GM12878 (cell line): ENCODE measurements at regions not wholly inside any gene's neighbourhood (a gene's known extent, or its start where the extent isn't known, plus 50 kb on each side); places are given as distances from the start of the nearest gene placed in this dataset.
A peak's percentile ranks its signal among the peaks of the same experiment; 100 is the strongest.

Experiments
- ATAC-seq: fragments of 200-7000 bp; cut with Tn5 transposase; 3 replicates; pipeline ENCODE4 v1.9.1; 2020; ENCODE audit warnings: mild to moderate bottlenecking, moderate library complexity
- BruUV-seq: library from RNA; stranded (reverse); fragments of 400-500 nt; replicated peaks from 2 replicates; lab custom pipeline; 2021; lab: Mats Ljungman, UMichigan
- CTCF ChIA-PET: fragments of 300-600 bp; sonication (Branson Sonifier 250); formaldehyde crosslinking; extraction: SDS; loops from one replicate; lab custom pipeline; 2021; ENCODE audit warnings: inconsistent platforms; lab: Yijun Ruan, JAX
- POLR2A ChIA-PET: fragments of 350-600 bp; formaldehyde crosslinking; extraction: SDS; loops from one replicate; lab custom pipeline; 2021; ENCODE audit warnings: inconsistent platforms; lab: Charles Lee
- RAD21 ChIA-PET: fragments of 300-600 bp; sonication (Branson Sonifier 250); formaldehyde crosslinking; loops from one replicate; lab custom pipeline; 2023; ENCODE audit warnings: antibody characterized with exemption; ENCODE audit not compliant: unreplicated experiment; lab: Charles Lee
- SMC1A ChIA-PET: fragments of 300-600 bp; sonication (Branson Sonifier 250); formaldehyde crosslinking; loops from one replicate; lab custom pipeline; 2023; ENCODE audit not compliant: unreplicated experiment, uncharacterized antibody; lab: Charles Lee
- DNase-seq: peaks from one replicate; pipeline ENCODE4 v3.0.0-alpha.2; 2011; ENCODE audit warnings: low read depth, low spot score
- FAIRE-seq: peaks from 3 replicates; lab custom pipeline; 2011; peaks lifted over from hg19 to GRCh38; lab: Jason Lieb, UNC
- H2AFZ ChIP-seq: 2 replicates; pipeline ENCODE4 v1.6.0; 2011; ENCODE audit warnings: low read depth, low read length, control low read depth; ENCODE audit not compliant: control insufficient read depth
- H3K27ac ChIP-seq: 2 replicates; pipeline ENCODE4 v1.5.1; 2011; ENCODE audit warnings: control low read depth; ENCODE audit not compliant: control insufficient read depth, insufficient read depth
- H3K27me3 ChIP-seq, 2 experiments: replicated peaks in 1 of 2; 2 replicates each; pipeline versions ENCODE4 v1.6.0 to v1.6.1; 2011; ENCODE audit warnings: low read length in 1 of 2; ENCODE audit not compliant: control insufficient read depth in 2 of 2, insufficient read depth in 2 of 2
- H3K36me3 ChIP-seq, 2 experiments: 2 replicates each; pipeline ENCODE4 v1.5.1; 2011; ENCODE audit warnings: low read length in 1 of 2; ENCODE audit not compliant: control insufficient read depth in 2 of 2, insufficient read depth in 2 of 2
- H3K4me1 ChIP-seq: 2 replicates; pipeline ENCODE4 v1.6.1; 2011; ENCODE audit warnings: mild to moderate bottlenecking, low read length, moderate library complexity, mixed read lengths; ENCODE audit not compliant: control insufficient read depth, insufficient read depth
- H3K4me2 ChIP-seq: 2 replicates; pipeline ENCODE4 v1.6.0; 2011; ENCODE audit warnings: control low read depth; ENCODE audit not compliant: control insufficient read depth, insufficient read depth
- H3K4me3 ChIP-seq: fragments of 200-600 bp; sonication (generic); 2 replicates; pipeline ENCODE4 v1.5.1; 2016
- H3K79me2 ChIP-seq: 2 replicates; pipeline ENCODE4 v1.6.0; 2011; ENCODE audit warnings: low read length; ENCODE audit not compliant: control insufficient read depth, insufficient read depth
- H3K9ac ChIP-seq: 2 replicates; pipeline ENCODE4 v1.8.0; 2011; ENCODE audit warnings: low read length, control low read depth, mixed read lengths; ENCODE audit not compliant: control insufficient read depth, insufficient read depth
- H3K9me3 ChIP-seq: replicated peaks from 3 replicates; pipeline ENCODE4 v1.5.1; 2011; ENCODE audit warnings: mild to moderate bottlenecking, low read length; ENCODE audit not compliant: control insufficient read depth, insufficient read depth
- H4K20me1 ChIP-seq: 2 replicates; pipeline ENCODE4 v1.6.0; 2011; ENCODE audit not compliant: control insufficient read depth, insufficient read depth
- BACH1 ChIP-seq: fragments of 450-650 bp; IDR thresholded peaks from 2 replicates; pipeline ENCODE4 v1.6.1; 2017; ENCODE audit warnings: mild to moderate bottlenecking, borderline replicate concordance
- BCL11A ChIP-seq: IDR thresholded peaks from 2 replicates; pipeline ENCODE4 v1.6.1; 2011; ENCODE audit warnings: low read depth, low read length
- EP300 ChIP-seq, 2 experiments: fragments of 150-350 bp in 1 of 2; IDR thresholded peaks; 2 replicates each; pipeline ENCODE4 v1.6.1; 2011 to 2012; ENCODE audit warnings: low read depth in 2 of 2, low read length in 2 of 2, borderline replicate concordance in 1 of 2, improper control_type of control experiment in 1 of 2, inconsistent platforms in 1 of 2; ENCODE audit not compliant: control insufficient read depth in 1 of 2
- IKZF1 ChIP-seq: fragments of 450-650 bp; conservative IDR thresholded peaks from 2 replicates; pipeline ENCODE4 v1.6.1; 2017; ENCODE audit warnings: antibody characterized with exemption, mild to moderate bottlenecking
- IKZF2 ChIP-seq, 2 experiments: fragments of 450-650 bp; IDR thresholded peaks; 2 replicates each; pipeline ENCODE4 v1.6.1; 2017; ENCODE audit warnings: mild to moderate bottlenecking in 2 of 2, moderate library complexity in 2 of 2
- MEF2A ChIP-seq: IDR thresholded peaks from 2 replicates; pipeline ENCODE4 v1.6.1; 2011; ENCODE audit warnings: low read depth, mild to moderate bottlenecking, low read length, moderate library complexity; ENCODE audit not compliant: insufficient read depth
- MEF2B ChIP-seq: fragments of 450-650 bp; IDR thresholded peaks from 2 replicates; pipeline ENCODE4 v1.6.1; 2018; ENCODE audit warnings: mild to moderate bottlenecking, moderate library complexity; ENCODE audit not compliant: partially characterized antibody, poor library complexity, severe bottlenecking
- MLLT1 ChIP-seq: fragments of 450-650 bp; IDR thresholded peaks from 2 replicates; pipeline ENCODE4 v1.6.1; 2016; ENCODE audit warnings: mild to moderate bottlenecking
- MTA2 ChIP-seq: fragments of 450-650 bp; IDR thresholded peaks from 2 replicates; pipeline ENCODE4 v1.6.1; 2016; ENCODE audit warnings: low read depth, mild to moderate bottlenecking, moderate library complexity
- MXI1 ChIP-seq: fragments of 150-350 bp; IDR thresholded peaks from 2 replicates; pipeline ENCODE4 v1.6.1; 2011; ENCODE audit warnings: low read depth, mild to moderate bottlenecking, inconsistent platforms, low read length, improper control_type of control experiment
- NBN ChIP-seq: fragments of 450-650 bp; IDR thresholded peaks from 2 replicates; pipeline ENCODE4 v1.6.1; 2016
- NFXL1 ChIP-seq: fragments of 450-650 bp; IDR thresholded peaks from 2 replicates; pipeline ENCODE4 v1.6.1; 2017; ENCODE audit warnings: antibody characterized with exemption, mild to moderate bottlenecking, borderline replicate concordance
- NFYA ChIP-seq: IDR thresholded peaks from 2 replicates; pipeline ENCODE4 v1.6.1; 2011; ENCODE audit warnings: low read depth, mild to moderate bottlenecking, low read length, improper control_type of control experiment, borderline replicate concordance
- NR2C2 ChIP-seq: IDR thresholded peaks from 2 replicates; pipeline ENCODE4 v1.6.1; 2011; ENCODE audit warnings: borderline replicate concordance, low read depth; ENCODE audit not compliant: control insufficient read depth, insufficient read length
- NR2F1 ChIP-seq: fragments of 450-650 bp; conservative IDR thresholded peaks from 2 replicates; pipeline ENCODE4 v1.6.1; 2017; ENCODE audit warnings: mild to moderate bottlenecking
- PAX5 ChIP-seq: IDR thresholded peaks from 2 replicates; pipeline ENCODE4 v1.6.1; 2011; ENCODE audit warnings: low read depth, low read length, borderline replicate concordance
- POU2F2 ChIP-seq: IDR thresholded peaks from 3 replicates; pipeline ENCODE4 v1.6.1; 2011; ENCODE audit warnings: low read depth, mild to moderate bottlenecking, low read length, borderline replicate concordance
- RELB ChIP-seq: fragments of 450-650 bp; IDR thresholded peaks from 2 replicates; pipeline ENCODE4 v1.6.1; 2017; ENCODE audit warnings: low read depth, mild to moderate bottlenecking, moderate library complexity
- RUNX3 ChIP-seq: IDR thresholded peaks from 2 replicates; pipeline ENCODE4 v1.6.1; 2012; ENCODE audit warnings: low read length, inconsistent platforms
- SP1 ChIP-seq: IDR thresholded peaks from one replicate; pipeline ENCODE4 v1.6.1; 2011; ENCODE audit warnings: low read depth, low read length
- SRF ChIP-seq, 2 experiments: IDR thresholded peaks; 2 replicates each; pipeline ENCODE4 v1.6.1; 2011; ENCODE audit warnings: low read depth in 2 of 2, low read length in 2 of 2, mild to moderate bottlenecking in 1 of 2, moderate library complexity in 1 of 2
- STAT1 ChIP-seq: fragments of 450-650 bp; conservative IDR thresholded peaks from 2 replicates; pipeline ENCODE4 v1.6.1; 2014; ENCODE audit warnings: antibody characterized with exemption, mild to moderate bottlenecking
- ZNF207 ChIP-seq: fragments of 450-650 bp; IDR thresholded peaks from 2 replicates; pipeline ENCODE4 v1.6.1; 2014; ENCODE audit warnings: antibody characterized with exemption, mild to moderate bottlenecking, borderline replicate concordance
- ZNF217 ChIP-seq: fragments of 450-650 bp; IDR thresholded peaks from 2 replicates; pipeline ENCODE4 v1.6.1; 2017; ENCODE audit warnings: antibody characterized with exemption, mild to moderate bottlenecking
- WGBS: methylation state at CpG from one replicate; pipeline ENCODE4 v1.1.6; 2016; ENCODE audit warnings: low lambda C conversion rate; ENCODE audit not compliant: insufficient replicate concordance, insufficient coverage; ENCODE audit errors: missing lambda C conversion rate; 5-methylcytosine and 5-hydroxymethylcytosine counted together
- in situ Hi-C: fragments of 300-500 bp; cut with MboI; formaldehyde crosslinking; loops from 9 replicates; pipeline ENCODE4 v1.14.3; 2018; ENCODE audit warnings: mixed read lengths
- intact Hi-C: fragments of 100-400 bp; cut with micrococcal nuclease; formaldehyde crosslinking; loops from one replicate; pipeline ENCODE4 v1.14.2; 2022; ENCODE audit not compliant: unreplicated experiment

DNA sequence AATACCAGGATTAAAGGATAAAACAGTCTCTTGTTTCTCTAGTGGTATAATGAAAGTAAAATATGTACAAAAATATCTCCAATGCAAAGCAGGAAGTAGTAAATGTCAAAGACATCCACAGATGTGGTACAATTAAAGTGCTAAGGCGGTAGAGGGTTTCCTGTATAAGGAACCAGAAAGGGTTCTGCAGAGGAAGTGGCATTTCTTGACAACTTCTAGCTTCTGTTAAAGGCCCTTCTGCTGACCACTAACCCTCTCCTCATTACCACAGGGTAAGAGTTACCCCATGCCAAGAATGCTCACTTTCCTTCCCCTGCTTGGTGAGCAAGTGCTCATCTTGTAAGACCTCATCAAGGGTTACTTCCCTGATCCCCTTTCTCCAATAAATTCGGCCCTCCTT, 883.6 kb upstream of the NR2F2 start:
- SMC1A ChIA-PET, result interaction anchor here (1.1 to 1.7 kb wide), 3 partner anchors 24 to 95 kb away, joined by 3 to 6 read pairs (median 5); no protein-coding TSS in a partner anchor
- Histone ChIP-seq H3K9ac (no peak overlapping the region), H3K27me3 (no peaks in the 10 kb centered on the region), H3K4me3 (no peak overlapping the region), H3K9me3 (no peaks in the 10 kb centered on the region; the same call in 2 of the 3 replicates), H3K27ac (no peak overlapping the region), H4K20me1 (no peaks in the 10 kb centered on the region), H3K4me2 (no peak overlapping the region), H2AFZ (no peak overlapping the region), H3K79me2 (no peaks in the 10 kb centered on the region), H3K4me1 (no peaks in the 10 kb centered on the region), H3K36me3 (no peaks in the 10 kb centered on the region)
- no peak for FAIRE-seq
- peak; percentile 96 for ATAC-seq
- in situ Hi-C loops (no loop called here), intact Hi-C loops (no loop called here)
- WGBS, result 0% methylated on average over 2 of the region's 2 CpGs
- RAD21 ChIA-PET, result no interaction called here
- CTCF ChIA-PET, result interaction anchor here (0.6 to 2.1 kb wide), 3 partner anchors 13 to 38 kb away, joined by 3 to 5 read pairs (median 3); no protein-coding TSS in a partner anchor
- BruUV-seq, result no TSS peak
- POLR2A ChIA-PET, result interaction anchor here (0.6 kb wide), 1 partner anchor 161 kb away, joined by 3 read pairs; no protein-coding TSS in a partner anchor
- peak; percentile 52 for DNase-seq
- no peak for TF ChIP-seq SRF (IDR thresholded peaks at IDR 0.05; ENCODE audit: low read depth in 2 of 2, low read length in 2 of 2)
- peak; percentile 18 for TF ChIP-seq SP1
- peak; percentile 64 for TF ChIP-seq MEF2B
- 0 out of 2 replicates have a peak, but pooled peaks have one; percentile 32 for TF ChIP-seq NR2F1
- 0 out of 2 replicates have a peak, but pooled peaks have one; percentile 39 for TF ChIP-seq MLLT1
- TF ChIP-seq ZNF207, result no peak
- peak; percentile 61 for TF ChIP-seq IKZF1
- TF ChIP-seq PAX5, result 0 out of 2 replicates have a peak, but pooled peaks have one; percentile 17
- 0 out of 4 replicates have a peak, but pooled peaks of 1 of the 2 experiments have one; percentile 25 for TF ChIP-seq EP300 (IDR thresholded peaks at IDR 0.05; ENCODE audit: borderline replicate concordance in 1 of 2, control insufficient read depth in 1 of 2, low read depth in 2 of 2, low read length in 2 of 2)
- TF ChIP-seq BCL11A, result peak; percentile 67; the same call in 1 of the 2 replicates
- TF ChIP-seq NR2C2, result no peak
- TF ChIP-seq NFYA, result no peak
- peak; percentile 53 to 60 for TF ChIP-seq IKZF2 (IDR thresholded peaks at IDR 0.05)
- no peak for TF ChIP-seq NBN
- peak; percentile 35; the same call in 1 of the 3 replicates for TF ChIP-seq POU2F2
- TF ChIP-seq STAT1, result no peak
- TF ChIP-seq MTA2, result peak; percentile 81
- no peak for TF ChIP-seq MXI1
- TF ChIP-seq MEF2A, result 0 out of 2 replicates have a peak, but pooled peaks have one; percentile 19
- TF ChIP-seq BACH1, result no peak
- peak; percentile 73 for TF ChIP-seq RUNX3
- no peak for TF ChIP-seq NFXL1
- peak; percentile 55; the same call in 1 of the 2 replicates for TF ChIP-seq ZNF217
- TF ChIP-seq RELB, result peak; percentile 21; the same call in 1 of the 2 replicates
